LHCN-M2 (cell line): ENCODE measurements at regions not wholly inside any gene's neighbourhood (a gene's known extent, or its start where the extent isn't known, plus 50 kb on each side); places are given as distances from the start of the nearest gene placed in this dataset.
"Not testable (repeated sequence)": the region's sequence is repeated elsewhere in the genome, so short reads cannot be mapped to it uniquely, and the experiment has no call there.

Experiments used
- DNase-seq: peaks from one replicate; pipeline ENCODE4 v3.0.0-alpha.2; 2012; ENCODE audit warnings: low read depth

- peak; percentile 5 for DNase-seq
Measured at GRCh38 chr5:103891151-103891550, 328.6 kb upstream of the NUDT12 start.

- DNase-seq: no peak
Measured at GRCh38 chr5:103890313-103890712, 327.7 kb upstream of the NUDT12 start.

- no peak for DNase-seq
Measured at GRCh38 chr5:103889500-103890209, 327.1 kb upstream of the NUDT12 start.

- no peak for DNase-seq
Measured at GRCh38 chr5:103886826-103887225, 324.2 kb upstream of the NUDT12 start.

- DNase-seq: no peak
Measured at GRCh38 chr5:103883143-103883542, 320.6 kb upstream of the NUDT12 start.

- DNase-seq: no peak
Measured at GRCh38 chr5:103881560-103881959, 319.0 kb upstream of the NUDT12 start.

- no peak for DNase-seq
Measured at GRCh38 chr5:103867857-103868598, 305.4 kb upstream of the NUDT12 start.

GRCh38 chr5:103866169-103866568 lies 303.6 kb upstream of the NUDT12 start:
- peak; percentile 40 for DNase-seq

- DNase-seq: no peak
Measured at GRCh38 chr5:103862398-103862797, 299.8 kb upstream of the NUDT12 start.

- no peak for DNase-seq
Measured at GRCh38 chr5:103860327-103860726, 297.7 kb upstream of the NUDT12 start.

GRCh38 chr5:103858367-103858766 lies 295.8 kb upstream of the NUDT12 start:
- not testable (repeated sequence) for DNase-seq

GRCh38 chr5:103851091-103851490 lies 288.5 kb upstream of the NUDT12 start:
- no peak for DNase-seq

- DNase-seq: peak; percentile 95
Measured at GRCh38 chr5:103849934-103850333, 287.3 kb upstream of the NUDT12 start.

- DNase-seq: peak; percentile 56
Measured at GRCh38 chr5:103847060-103847459, 284.5 kb upstream of the NUDT12 start.

- no peak for DNase-seq
Measured at GRCh38 chr5:103842936-103843335, 280.3 kb upstream of the NUDT12 start.

- no peak for DNase-seq
Measured at GRCh38 chr5:103840600-103840999, 278.0 kb upstream of the NUDT12 start.

GRCh38 chr5:103834216-103834615 lies 271.6 kb upstream of the NUDT12 start:
- no peak for DNase-seq

- DNase-seq: peak; percentile 12
Measured at GRCh38 chr5:103829585-103829984, 267.0 kb upstream of the NUDT12 start.

GRCh38 chr5:103827976-103828375 lies 265.4 kb upstream of the NUDT12 start:
- no peak for DNase-seq

GRCh38 chr5:103821361-103821760 lies 258.8 kb upstream of the NUDT12 start:
- no peak for DNase-seq

- DNase-seq: peak; percentile 55
Measured at GRCh38 chr5:103808464-103809106, 246.0 kb upstream of the NUDT12 start.

- DNase-seq: no peak
Measured at GRCh38 chr5:103804711-103805110, 242.1 kb upstream of the NUDT12 start.

- DNase-seq: no peak
Measured at GRCh38 chr5:103801681-103802080, 239.1 kb upstream of the NUDT12 start.
